ENCODE measurements at regions not wholly inside any gene's neighbourhood (a gene's known extent, or its start where the extent isn't known, plus 50 kb on each side); places are given as distances from the start of the nearest gene placed in this dataset.

- peaks cover 0 to 3% (median 0%) of the 10 kb centered on the region in 3 experiments; a peak in 1 of 7 replicates for H3K36me3 Mint-ChIP-seq (ENCODE audit: insufficient read depth in 1 of 3, low read depth in 3 of 3)
Observed at GRCh38 chrX:14094191-14094590, 64.5 kb upstream of the GEMIN8 start.

More at GRCh38 chrX:14094191-14094590, 64.5 kb upstream of the GEMIN8 start:
- no peaks in the 10 kb centered on the region for H3K4me1 Mint-ChIP-seq
- H3K79me1 ChIP-seq (ENCODE audit: insufficient read depth, low read depth, low read length, poor library complexity, severe bottlenecking), result no peaks in the 10 kb centered on the region
- no peak overlapping the region for H4K5ac ChIP-seq (ENCODE audit: insufficient read length, low read depth, low read length)
- H2AK5ac ChIP-seq (ENCODE audit: insufficient read length, low read length), result no peak overlapping the region
- no peak overlapping the region for H3K23ac ChIP-seq (ENCODE audit: insufficient read length, low read depth, low read length)
- H3K9me3 ChIP-seq (ENCODE audit: control insufficient read depth, low read depth, low read length), result peaks cover 8% of the 10 kb centered on the region
- no peak overlapping the region for H4K91ac ChIP-seq (ENCODE audit: insufficient read length, low read depth, low read length)
- no peak overlapping the region for H3K56ac ChIP-seq (ENCODE audit: insufficient read length, low read depth, low read length)
- no peak for TF ChIP-seq CTCF (conservative IDR thresholded peaks at IDR 0.05)
- no peak overlapping the region for H3T11ph ChIP-seq (ENCODE audit: low read length)
- no CpG with 5 or more reads among the region's 2 CpGs for WGBS (ENCODE audit: extremely low coverage, insufficient read length, low lambda C conversion rate)
- no peak overlapping the region for H3K9ac ChIP-seq (ENCODE audit: extremely low read depth, insufficient read length, low read length)
- peaks cover 23 to 57% of the 10 kb centered on the region in 2 experiments for H3K9me3 Mint-ChIP-seq
- no peaks in the 10 kb centered on the region for H3K79me2 ChIP-seq (ENCODE audit: insufficient read depth, low read length)
- H3K27ac Mint-ChIP-seq, result no peak overlapping the region
- no peak overlapping the region for H2BK120ac ChIP-seq (ENCODE audit: low read depth, low read length, poor library complexity, severe bottlenecking)
- no peaks in the 10 kb centered on the region for H3K4me1 ChIP-seq (ENCODE audit: insufficient read depth, low read length)
- no peaks in the 10 kb centered on the region for H3K23me2 ChIP-seq (ENCODE audit: insufficient read length, low read depth, low read length, poor library complexity, severe bottlenecking)
- DNase-seq, result no peak
- no peaks in the 10 kb centered on the region for H3K27me3 ChIP-seq (ENCODE audit: insufficient read depth, low read length)
- H2BK5ac ChIP-seq (ENCODE audit: insufficient read length, low read length), result no peak overlapping the region
- no peaks in the 10 kb centered on the region for H3K27me3 Mint-ChIP-seq (ENCODE audit: low read depth)
- no peak overlapping the region for H3K4ac ChIP-seq (ENCODE audit: low read depth, low read length)
- H4K20me1 ChIP-seq (ENCODE audit: control insufficient read depth, insufficient read depth, insufficient read length), result no peaks in the 10 kb centered on the region
- no peak overlapping the region for H3K4me2 ChIP-seq (ENCODE audit: insufficient read depth, insufficient read length, low read length)
- H2BK15ac ChIP-seq (ENCODE audit: low read depth, low read length), result no peak overlapping the region
- no peak overlapping the region for H2AFZ ChIP-seq (ENCODE audit: low read length)
- no peak overlapping the region for H4K8ac ChIP-seq (replicated peaks; ENCODE audit: insufficient read length, low read depth, low read length)
- H2BK20ac ChIP-seq (ENCODE audit: low read depth, low read length, poor library complexity, severe bottlenecking), result no peak overlapping the region
- H3K18ac ChIP-seq (ENCODE audit: insufficient read length, low read depth, low read length), result no peak overlapping the region
- no peak overlapping the region for H3K4me3 Mint-ChIP-seq
- H2BK12ac ChIP-seq (ENCODE audit: insufficient read length, low read depth, low read length), result no peak overlapping the region
- no peak overlapping the region for H3K27ac ChIP-seq (ENCODE audit: insufficient read length, low read depth, low read length)
- H3K14ac ChIP-seq (ENCODE audit: insufficient read depth, low read length), result no peak overlapping the region
